Peyer's patch (tissue), 4 donors: ENCODE measurements at regions not wholly inside any gene's neighbourhood (a gene's known extent, or its start where the extent isn't known, plus 50 kb on each side); places are given as distances from the start of the nearest gene placed in this dataset.

Experiments
- POLR2A ChIP-seq, 2 donors: fragments of 450-650 bp; IDR thresholded peaks; one replicate each; pipeline ENCODE4 v1.5.1; 2017; ENCODE audit warnings: antibody characterized with exemption in 2 of 2, mild to moderate bottlenecking in 2 of 2, moderate library complexity in 2 of 2
- TF ChIP-seq, protein P1 (sequence below), 6 experiments: fragments of 450-650 bp in 4 of 6; fragments of 200-600 bp in 2 of 6; sonication (generic) in 1 of 6; IDR thresholded peaks; one replicate each; pipeline ENCODE4 v1.5.1; 2017 to 2019; ENCODE audit warnings: antibody characterized with exemption in 6 of 6, mild to moderate bottlenecking in 3 of 6, moderate library complexity in 1 of 6

DNA sequence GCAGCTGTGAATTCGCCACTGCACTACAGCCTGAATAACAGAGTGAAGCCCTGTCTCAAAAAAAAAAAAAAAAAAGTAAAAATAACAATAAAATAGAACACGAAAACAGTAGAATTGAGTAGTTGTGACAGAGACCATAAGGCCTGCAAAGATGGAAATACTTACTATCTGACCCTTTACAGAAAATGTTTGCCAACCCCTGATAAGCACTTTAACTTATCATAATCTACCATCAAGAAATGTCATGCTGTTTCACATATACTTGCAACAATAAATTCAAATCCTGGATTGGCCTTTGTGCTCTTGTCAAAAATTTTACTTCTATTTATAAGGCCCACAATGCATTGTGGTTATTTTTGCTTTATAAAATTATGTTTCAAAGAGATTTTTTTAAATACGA is 75.5 kb downstream of the ING2 start:
- TF ChIP-seq POLR2A (IDR thresholded peaks at IDR 0.05): no peak
- TF ChIP-seq, protein P1, sequence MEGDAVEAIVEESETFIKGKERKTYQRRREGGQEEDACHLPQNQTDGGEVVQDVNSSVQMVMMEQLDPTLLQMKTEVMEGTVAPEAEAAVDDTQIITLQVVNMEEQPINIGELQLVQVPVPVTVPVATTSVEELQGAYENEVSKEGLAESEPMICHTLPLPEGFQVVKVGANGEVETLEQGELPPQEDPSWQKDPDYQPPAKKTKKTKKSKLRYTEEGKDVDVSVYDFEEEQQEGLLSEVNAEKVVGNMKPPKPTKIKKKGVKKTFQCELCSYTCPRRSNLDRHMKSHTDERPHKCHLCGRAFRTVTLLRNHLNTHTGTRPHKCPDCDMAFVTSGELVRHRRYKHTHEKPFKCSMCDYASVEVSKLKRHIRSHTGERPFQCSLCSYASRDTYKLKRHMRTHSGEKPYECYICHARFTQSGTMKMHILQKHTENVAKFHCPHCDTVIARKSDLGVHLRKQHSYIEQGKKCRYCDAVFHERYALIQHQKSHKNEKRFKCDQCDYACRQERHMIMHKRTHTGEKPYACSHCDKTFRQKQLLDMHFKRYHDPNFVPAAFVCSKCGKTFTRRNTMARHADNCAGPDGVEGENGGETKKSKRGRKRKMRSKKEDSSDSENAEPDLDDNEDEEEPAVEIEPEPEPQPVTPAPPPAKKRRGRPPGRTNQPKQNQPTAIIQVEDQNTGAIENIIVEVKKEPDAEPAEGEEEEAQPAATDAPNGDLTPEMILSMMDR (IDR thresholded peaks at IDR 0.05): no peak
